Naive thymus-derived CD4-positive, alpha-beta T cell (primary cell): ENCODE measurements at regions not wholly inside any gene's neighbourhood (a gene's known extent, or its start where the extent isn't known, plus 50 kb on each side); places are given as distances from the start of the nearest gene placed in this dataset.

Source experiments
- ATAC-seq: fragments of 150-1000 bp; cut with Tn5 transposase; 2 replicates; pipeline ENCODE4 v1.10.0; 2021; ENCODE audit warnings: mild to moderate bottlenecking, moderate library complexity
- CTCF ChIA-PET: fragments of 350-600 bp; sonication (Branson Sonifier 250); formaldehyde crosslinking; loops from one replicate; lab custom pipeline; 2021; ENCODE audit warnings: antibody characterized with exemption; lab: Charles Lee
- POLR2A ChIA-PET: fragments of 350-600 bp; sonication (Branson Sonifier 250); formaldehyde crosslinking; loops from one replicate; lab custom pipeline; 2021; ENCODE audit warnings: antibody characterized with exemption, inconsistent platforms; lab: Charles Lee
- DNase-seq, 9 donors: peaks; one replicate each; pipeline versions ENCODE4 v3.0.0 to v3.0.0-alpha.2; 2020 to 2022; ENCODE audit warnings: mixed read lengths in 1 of 9
- H3K27ac ChIP-seq: one replicate; pipeline ENCODE4 v1.7.0; 2013; ENCODE audit warnings: mild to moderate bottlenecking, low read depth, low read length, moderate library complexity
- H3K27me3 ChIP-seq, 2 donors: one replicate each; pipeline ENCODE4 v1.7.0; 2013; ENCODE audit warnings: low read length in 2 of 2, mild to moderate bottlenecking in 2 of 2, moderate library complexity in 2 of 2; ENCODE audit not compliant: control insufficient read depth in 2 of 2, insufficient read depth in 2 of 2
- H3K36me3 ChIP-seq, 3 experiments: 1 replicate in 2 of 3; 2 replicates in 1 of 3; pipeline ENCODE4 v1.7.0; 2013; ENCODE audit warnings: low read length in 3 of 3, mild to moderate bottlenecking in 3 of 3, moderate library complexity in 1 of 3; ENCODE audit not compliant: insufficient read depth in 3 of 3, control insufficient read depth in 2 of 3
- H3K4me1 ChIP-seq, 2 donors: one replicate each; pipeline ENCODE4 v1.7.0; 2013; ENCODE audit warnings: low read length in 2 of 2, mild to moderate bottlenecking in 2 of 2, moderate library complexity in 1 of 2; ENCODE audit not compliant: control insufficient read depth in 2 of 2, insufficient read depth in 2 of 2
- H3K4me3 ChIP-seq: 2 replicates; pipeline ENCODE4 v1.7.0; 2013; ENCODE audit warnings: mild to moderate bottlenecking, low read length
- H3K9me3 ChIP-seq, 3 experiments: 1 replicate in 2 of 3; 2 replicates in 1 of 3; pipeline ENCODE4 v1.7.0; 2013; ENCODE audit warnings: low read length in 3 of 3; ENCODE audit not compliant: control insufficient read depth in 2 of 3
- H3K27ac Mint-ChIP-seq, 9 donors: one replicate each; pipeline ENCODE4 v1.8.0; 2020 to 2022; ENCODE audit warnings: mixed read lengths in 9 of 9, mild to moderate bottlenecking in 8 of 9, moderate library complexity in 5 of 9, inconsistent platforms in 2 of 9
- H3K27me3 Mint-ChIP-seq, 5 donors: one replicate each; pipeline ENCODE4 v1.8.0; 2021 to 2022; ENCODE audit warnings: mixed read lengths in 5 of 5, mild to moderate bottlenecking in 1 of 5
- H3K36me3 Mint-ChIP-seq, 5 donors: one replicate each; pipeline ENCODE4 v1.8.0; 2020 to 2022; ENCODE audit warnings: mixed read lengths in 5 of 5, mild to moderate bottlenecking in 3 of 5, inconsistent platforms in 1 of 5
- H3K4me1 Mint-ChIP-seq, 7 donors: one replicate each; pipeline ENCODE4 v1.8.0; 2020 to 2022; ENCODE audit warnings: mixed read lengths in 7 of 7, mild to moderate bottlenecking in 3 of 7, inconsistent platforms in 1 of 7
- H3K4me3 Mint-ChIP-seq, 10 donors: one replicate each; pipeline ENCODE4 v1.8.0; 2020 to 2022; ENCODE audit warnings: mild to moderate bottlenecking in 10 of 10, mixed read lengths in 10 of 10, moderate library complexity in 6 of 10, inconsistent platforms in 2 of 10
- H3K9me3 Mint-ChIP-seq, 11 donors: one replicate each; pipeline ENCODE4 v1.8.0; 2020 to 2022; ENCODE audit warnings: mixed read lengths in 11 of 11, mild to moderate bottlenecking in 4 of 11, inconsistent platforms in 1 of 11, moderate library complexity in 1 of 11
- intact Hi-C, 2 donors: fragments of 100-400 bp; cut with micrococcal nuclease; formaldehyde crosslinking; loops; one replicate each; pipeline ENCODE4 v1.15.1; 2023

GRCh38 chr20:19807946-19808330 lies 49.9 kb downstream of the RIN2 start:
- Mint-ChIP-seq H3K36me3 (no peaks in the 10 kb centered on the region), H3K9me3 (peaks cover 0 to 8% (median 0%) of the 10 kb centered on the region in 11 donors), H3K4me3 (no peak overlapping the region), H3K27me3 (peaks cover 2 to 17% (median 8%) of the 10 kb centered on the region in 5 donors), H3K27ac (no peak overlapping the region), H3K4me1 (no peaks in the 10 kb centered on the region)
- H3K4me3 ChIP-seq: no peak overlapping the region
- H3K9me3 ChIP-seq: no peaks in the 10 kb centered on the region
- ChIA-PET POLR2A (no interaction called here), CTCF (no interaction called here)
- H3K27ac ChIP-seq: no peak overlapping the region
- intact Hi-C loops: no loop called here
- no peaks in the 10 kb centered on the region for H3K36me3 ChIP-seq
- no peaks in the 10 kb centered on the region for H3K27me3 ChIP-seq
- no peak for ATAC-seq
- H3K4me1 ChIP-seq: no peaks in the 10 kb centered on the region
- DNase-seq: no peak

GRCh38 chr20:19808498-19808897 lies 50.4 kb downstream of the RIN2 start:
- Mint-ChIP-seq H3K36me3 (no peaks in the 10 kb centered on the region), H3K4me3 (no peak overlapping the region), H3K27ac (no peak overlapping the region), H3K9me3 (peaks cover 0 to 8% (median 0%) of the 10 kb centered on the region in 11 donors), H3K4me1 (no peaks in the 10 kb centered on the region), H3K27me3 (peaks cover 3 to 19% (median 12%) of the 10 kb centered on the region in 5 donors)
- CTCF ChIA-PET: no interaction called here
- POLR2A ChIA-PET: no interaction called here
- no peaks in the 10 kb centered on the region for H3K4me1 ChIP-seq
- ATAC-seq (no peak), DNase-seq (no peak)
- intact Hi-C loops: no loop called here
- H3K9me3 ChIP-seq: no peaks in the 10 kb centered on the region
- no peak overlapping the region for H3K27ac ChIP-seq
- H3K27me3 ChIP-seq: no peaks in the 10 kb centered on the region
- no peaks in the 10 kb centered on the region for H3K36me3 ChIP-seq
- H3K4me3 ChIP-seq: no peak overlapping the region

- Histone ChIP-seq H3K27ac (no peak overlapping the region), H3K9me3 (no peaks in the 10 kb centered on the region), H3K36me3 (no peaks in the 10 kb centered on the region), H3K4me1 (no peaks in the 10 kb centered on the region), H3K4me3 (no peak overlapping the region), H3K27me3 (no peaks in the 10 kb centered on the region)
- CTCF ChIA-PET: no interaction called here
- Mint-ChIP-seq H3K27me3 (peaks cover 6 to 19% (median 14%) of the 10 kb centered on the region in 5 donors), H3K27ac (no peak overlapping the region), H3K36me3 (no peaks in the 10 kb centered on the region), H3K4me1 (no peaks in the 10 kb centered on the region), H3K9me3 (peaks cover 0 to 8% (median 0%) of the 10 kb centered on the region in 11 donors), H3K4me3 (no peak overlapping the region)
- POLR2A ChIA-PET: no interaction called here
- intact Hi-C loops: no loop called here
- ATAC-seq (no peak), DNase-seq (no peak)
Measured at GRCh38 chr20:19809505-19809904, 51.4 kb downstream of the RIN2 start.

GRCh38 chr20:19811231-19811630 lies 53.2 kb downstream of the RIN2 start:
- H3K36me3 Mint-ChIP-seq: no peaks in the 10 kb centered on the region
- H3K4me3 Mint-ChIP-seq: no peak overlapping the region
- no peak overlapping the region for H3K4me3 ChIP-seq
- ChIA-PET POLR2A (no interaction called here), CTCF (no interaction called here)
- H3K36me3 ChIP-seq: no peaks in the 10 kb centered on the region
- no peak for DNase-seq
- intact Hi-C loops: no loop called here
- no peaks in the 10 kb centered on the region for H3K9me3 Mint-ChIP-seq
- H3K27me3 ChIP-seq: no peaks in the 10 kb centered on the region
- H3K4me1 Mint-ChIP-seq: no peaks in the 10 kb centered on the region
- H3K4me1 ChIP-seq: no peaks in the 10 kb centered on the region
- H3K27me3 Mint-ChIP-seq: peaks cover 6 to 19% (median 15%) of the 10 kb centered on the region in 5 donors
- no peaks in the 10 kb centered on the region for H3K9me3 ChIP-seq
- peak overlapping the region in 1 of 9 donors; percentile 21 for H3K27ac Mint-ChIP-seq
- H3K27ac ChIP-seq: no peak overlapping the region
- no peak for ATAC-seq

GRCh38 chr20:19812056-19812455 lies 54.0 kb downstream of the RIN2 start:
- Mint-ChIP-seq H3K9me3 (peaks cover 0 to 4% (median 0%) of the 10 kb centered on the region in 11 donors), H3K27ac (no peak overlapping the region), H3K27me3 (peaks cover 6 to 19% (median 15%) of the 10 kb centered on the region in 5 donors), H3K36me3 (no peaks in the 10 kb centered on the region), H3K4me3 (no peak overlapping the region), H3K4me1 (no peaks in the 10 kb centered on the region)
- intact Hi-C loops: no loop called here
- Histone ChIP-seq H3K4me3 (no peak overlapping the region), H3K27ac (no peak overlapping the region), H3K4me1 (no peaks in the 10 kb centered on the region), H3K27me3 (no peaks in the 10 kb centered on the region), H3K36me3 (no peaks in the 10 kb centered on the region), H3K9me3 (no peaks in the 10 kb centered on the region)
- CTCF ChIA-PET: interaction anchor here (0.6 kb wide), 1 partner anchor 14 kb away, joined by 3 read pairs; no protein-coding TSS in a partner anchor
- POLR2A ChIA-PET: no interaction called here
- no peak for ATAC-seq
- no peak for DNase-seq

GRCh38 chr20:19812696-19813095 lies 54.6 kb downstream of the RIN2 start:
- Mint-ChIP-seq H3K9me3 (peaks cover 0 to 4% (median 0%) of the 10 kb centered on the region in 11 donors), H3K27ac (no peak overlapping the region), H3K4me1 (no peaks in the 10 kb centered on the region), H3K27me3 (peaks cover 6 to 19% (median 15%) of the 10 kb centered on the region in 5 donors), H3K36me3 (no peaks in the 10 kb centered on the region), H3K4me3 (no peak overlapping the region)
- H3K4me1 ChIP-seq: no peaks in the 10 kb centered on the region
- ChIA-PET POLR2A (no interaction called here), CTCF (interaction anchor here (0.6 kb wide), 1 partner anchor 13 kb away, joined by 3 read pairs; no protein-coding TSS in a partner anchor)
- no peak overlapping the region for H3K27ac ChIP-seq
- H3K9me3 ChIP-seq: no peaks in the 10 kb centered on the region
- no peaks in the 10 kb centered on the region for H3K27me3 ChIP-seq
- DNase-seq (no peak), ATAC-seq (no peak)
- no peak overlapping the region for H3K4me3 ChIP-seq
- intact Hi-C loops: no loop called here
- no peaks in the 10 kb centered on the region for H3K36me3 ChIP-seq

- Mint-ChIP-seq H3K36me3 (no peaks in the 10 kb centered on the region), H3K4me3 (no peak overlapping the region), H3K9me3 (peaks cover 0 to 5% (median 0%) of the 10 kb centered on the region in 11 donors), H3K4me1 (no peaks in the 10 kb centered on the region), H3K27ac (no peak overlapping the region), H3K27me3 (peaks cover 6 to 19% (median 15%) of the 10 kb centered on the region in 5 donors)
- intact Hi-C loops: no loop called here
- POLR2A ChIA-PET: no interaction called here
- Histone ChIP-seq H3K4me3 (no peak overlapping the region), H3K9me3 (no peaks in the 10 kb centered on the region), H3K4me1 (no peaks in the 10 kb centered on the region), H3K36me3 (no peaks in the 10 kb centered on the region), H3K27ac (no peak overlapping the region), H3K27me3 (no peaks in the 10 kb centered on the region)
- CTCF ChIA-PET: no interaction called here
- ATAC-seq (no peak), DNase-seq (no peak)
Measured at GRCh38 chr20:19813846-19814640, 56.0 kb downstream of the RIN2 start.
